ENCODE measurements at regions not wholly inside any gene's neighbourhood (a gene's known extent, or its start where the extent isn't known, plus 50 kb on each side); places are given as distances from the start of the nearest gene placed in this dataset.

GRCh38 chr22:47788461-47788860, 1026.0 kb downstream of the TBC1D22A start:
- ATAC-seq (ENCODE audit: low FRiP score) (no peak), DNase-seq (ENCODE audit: low spot score) (no peak)
- TF ChIP-seq CTCF (IDR thresholded peaks at IDR 0.05) = no peak

GRCh38 chr22:47787501-47788227, 1025.2 kb downstream of the TBC1D22A start:
- no peak for ATAC-seq (ENCODE audit: low FRiP score)
- TF ChIP-seq CTCF (IDR thresholded peaks at IDR 0.05) = no peak
- no peak for DNase-seq (ENCODE audit: low spot score)

GRCh38 chr22:47786650-47787290, 1024.3 kb downstream of the TBC1D22A start:
- ATAC-seq (ENCODE audit: low FRiP score) (no peak), DNase-seq (ENCODE audit: low spot score) (no peak)
- no peak for TF ChIP-seq CTCF (IDR thresholded peaks at IDR 0.05)

GRCh38 chr22:47784991-47785390, 1022.5 kb downstream of the TBC1D22A start:
- DNase-seq (ENCODE audit: low spot score) = no peak
- ATAC-seq (ENCODE audit: low FRiP score) = no peak
- no peak for TF ChIP-seq CTCF (IDR thresholded peaks at IDR 0.05)

GRCh38 chr22:47784367-47784983, 1022.0 kb downstream of the TBC1D22A start:
- DNase-seq (ENCODE audit: low spot score) (no peak), ATAC-seq (ENCODE audit: low FRiP score) (no peak)
- no peak for TF ChIP-seq CTCF (IDR thresholded peaks at IDR 0.05)

GRCh38 chr22:47783433-47784366, 1021.2 kb downstream of the TBC1D22A start:
- no peak for ATAC-seq (ENCODE audit: low FRiP score)
- no peak for DNase-seq (ENCODE audit: low spot score)
- TF ChIP-seq CTCF (IDR thresholded peaks at IDR 0.05) = no peak

Data from omental fat pad (tissue), 3 donors.